Panc1 (cell line): ENCODE measurements at regions not wholly inside any gene's neighbourhood (a gene's known extent, or its start where the extent isn't known, plus 50 kb on each side); places are given as distances from the start of the nearest gene placed in this dataset.

Source experiments
- POLR2AphosphoS5 ChIP-seq: IDR thresholded peaks from 2 replicates; pipeline ENCODE4 v1.6.1; 2012; ENCODE audit warnings: mild to moderate bottlenecking, low read depth, low read length, moderate library complexity
- TF ChIP-seq, protein P1 (sequence below): fragments of 450-650 bp; IDR thresholded peaks from 2 replicates; pipeline ENCODE4 v1.5.1; 2017; ENCODE audit warnings: mild to moderate bottlenecking
- TF ChIP-seq, protein P2 (sequence below), 2 experiments: IDR thresholded peaks; 2 replicates each; pipeline ENCODE4 v1.6.1; 2011 to 2012; ENCODE audit warnings: low read depth in 2 of 2, control low read depth in 1 of 2, low read length in 1 of 2, mild to moderate bottlenecking in 1 of 2, moderate library complexity in 1 of 2; ENCODE audit not compliant: insufficient read depth in 1 of 2

DNA sequence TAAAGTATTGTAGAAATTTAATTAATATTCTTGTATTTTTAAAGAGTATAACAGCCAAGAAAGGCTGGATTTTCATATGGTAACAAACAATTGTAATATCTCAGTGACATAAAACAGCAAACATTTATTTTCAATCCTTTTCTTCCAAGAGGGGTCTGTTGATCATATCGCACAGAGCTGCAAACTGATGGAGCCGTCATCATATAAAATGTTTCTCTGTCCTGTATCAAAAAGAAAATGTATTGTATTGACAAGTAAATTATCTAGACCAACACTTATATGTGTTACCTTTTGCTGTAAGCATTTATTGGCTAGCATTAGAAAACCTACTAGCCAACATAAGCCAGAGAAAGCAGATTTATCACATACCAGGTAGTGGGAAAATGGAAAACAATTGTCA lies 2861.4 kb upstream of the PCDH20 start:
- TF ChIP-seq, protein P1, sequence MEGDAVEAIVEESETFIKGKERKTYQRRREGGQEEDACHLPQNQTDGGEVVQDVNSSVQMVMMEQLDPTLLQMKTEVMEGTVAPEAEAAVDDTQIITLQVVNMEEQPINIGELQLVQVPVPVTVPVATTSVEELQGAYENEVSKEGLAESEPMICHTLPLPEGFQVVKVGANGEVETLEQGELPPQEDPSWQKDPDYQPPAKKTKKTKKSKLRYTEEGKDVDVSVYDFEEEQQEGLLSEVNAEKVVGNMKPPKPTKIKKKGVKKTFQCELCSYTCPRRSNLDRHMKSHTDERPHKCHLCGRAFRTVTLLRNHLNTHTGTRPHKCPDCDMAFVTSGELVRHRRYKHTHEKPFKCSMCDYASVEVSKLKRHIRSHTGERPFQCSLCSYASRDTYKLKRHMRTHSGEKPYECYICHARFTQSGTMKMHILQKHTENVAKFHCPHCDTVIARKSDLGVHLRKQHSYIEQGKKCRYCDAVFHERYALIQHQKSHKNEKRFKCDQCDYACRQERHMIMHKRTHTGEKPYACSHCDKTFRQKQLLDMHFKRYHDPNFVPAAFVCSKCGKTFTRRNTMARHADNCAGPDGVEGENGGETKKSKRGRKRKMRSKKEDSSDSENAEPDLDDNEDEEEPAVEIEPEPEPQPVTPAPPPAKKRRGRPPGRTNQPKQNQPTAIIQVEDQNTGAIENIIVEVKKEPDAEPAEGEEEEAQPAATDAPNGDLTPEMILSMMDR: no peak
- TF ChIP-seq, protein P2, sequence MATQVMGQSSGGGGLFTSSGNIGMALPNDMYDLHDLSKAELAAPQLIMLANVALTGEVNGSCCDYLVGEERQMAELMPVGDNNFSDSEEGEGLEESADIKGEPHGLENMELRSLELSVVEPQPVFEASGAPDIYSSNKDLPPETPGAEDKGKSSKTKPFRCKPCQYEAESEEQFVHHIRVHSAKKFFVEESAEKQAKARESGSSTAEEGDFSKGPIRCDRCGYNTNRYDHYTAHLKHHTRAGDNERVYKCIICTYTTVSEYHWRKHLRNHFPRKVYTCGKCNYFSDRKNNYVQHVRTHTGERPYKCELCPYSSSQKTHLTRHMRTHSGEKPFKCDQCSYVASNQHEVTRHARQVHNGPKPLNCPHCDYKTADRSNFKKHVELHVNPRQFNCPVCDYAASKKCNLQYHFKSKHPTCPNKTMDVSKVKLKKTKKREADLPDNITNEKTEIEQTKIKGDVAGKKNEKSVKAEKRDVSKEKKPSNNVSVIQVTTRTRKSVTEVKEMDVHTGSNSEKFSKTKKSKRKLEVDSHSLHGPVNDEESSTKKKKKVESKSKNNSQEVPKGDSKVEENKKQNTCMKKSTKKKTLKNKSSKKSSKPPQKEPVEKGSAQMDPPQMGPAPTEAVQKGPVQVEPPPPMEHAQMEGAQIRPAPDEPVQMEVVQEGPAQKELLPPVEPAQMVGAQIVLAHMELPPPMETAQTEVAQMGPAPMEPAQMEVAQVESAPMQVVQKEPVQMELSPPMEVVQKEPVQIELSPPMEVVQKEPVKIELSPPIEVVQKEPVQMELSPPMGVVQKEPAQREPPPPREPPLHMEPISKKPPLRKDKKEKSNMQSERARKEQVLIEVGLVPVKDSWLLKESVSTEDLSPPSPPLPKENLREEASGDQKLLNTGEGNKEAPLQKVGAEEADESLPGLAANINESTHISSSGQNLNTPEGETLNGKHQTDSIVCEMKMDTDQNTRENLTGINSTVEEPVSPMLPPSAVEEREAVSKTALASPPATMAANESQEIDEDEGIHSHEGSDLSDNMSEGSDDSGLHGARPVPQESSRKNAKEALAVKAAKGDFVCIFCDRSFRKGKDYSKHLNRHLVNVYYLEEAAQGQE (IDR thresholded peaks at IDR 0.05; ENCODE audit: insufficient read depth in 1 of 2, low read depth in 2 of 2, low read length in 1 of 2): no peak
- TF ChIP-seq POLR2AphosphoS5: no peak
